Mucosa of rectum (tissue), 2 donors: ENCODE measurements at regions not wholly inside any gene's neighbourhood (a gene's known extent, or its start where the extent isn't known, plus 50 kb on each side); places are given as distances from the start of the nearest gene placed in this dataset.

Experiments
- H3K27ac ChIP-seq, 2 donors: one replicate each; pipeline ENCODE4 v1.7.0; 2013; ENCODE audit warnings: inconsistent platforms in 2 of 2, low read depth in 2 of 2, low read length in 2 of 2
- H3K27me3 ChIP-seq, 2 donors: one replicate each; pipeline ENCODE4 v1.7.0; 2013; ENCODE audit warnings: low read length in 2 of 2; ENCODE audit not compliant: control insufficient read depth in 2 of 2, insufficient read depth in 2 of 2
- H3K36me3 ChIP-seq, 2 donors: one replicate each; pipeline ENCODE4 v1.7.0; 2013; ENCODE audit warnings: low read length in 2 of 2; ENCODE audit not compliant: control insufficient read depth in 2 of 2, insufficient read depth in 2 of 2
- H3K4me1 ChIP-seq, 2 donors: one replicate each; pipeline ENCODE4 v1.7.0; 2013; ENCODE audit warnings: low read length in 2 of 2, mild to moderate bottlenecking in 1 of 2; ENCODE audit not compliant: control insufficient read depth in 2 of 2, insufficient read depth in 2 of 2
- H3K4me3 ChIP-seq, 2 donors: one replicate each; pipeline ENCODE4 v1.7.0; 2013; ENCODE audit warnings: low read length in 2 of 2
- H3K9ac ChIP-seq, 2 donors: one replicate each; pipeline ENCODE4 v1.7.0; 2013; ENCODE audit warnings: low read length in 2 of 2, low read depth in 1 of 2, mild to moderate bottlenecking in 1 of 2
- H3K9me3 ChIP-seq, 2 donors: one replicate each; pipeline ENCODE4 v1.7.0; 2013; ENCODE audit warnings: low read length in 2 of 2; ENCODE audit not compliant: control insufficient read depth in 2 of 2
- donor health status: healthy.
- donor health status: Normal muscosa, but diverticular disease.

GRCh38 chr6:105821027-105821426 is 265.1 kb upstream of the PRDM1 start:
- no peaks in the 10 kb centered on the region for H3K36me3 ChIP-seq
- no peak overlapping the region for H3K27ac ChIP-seq
- H3K27me3 ChIP-seq, result no peaks in the 10 kb centered on the region
- H3K9me3 ChIP-seq, result no peaks in the 10 kb centered on the region
- no peak overlapping the region for H3K9ac ChIP-seq
- no peaks in the 10 kb centered on the region for H3K4me1 ChIP-seq
- H3K4me3 ChIP-seq, result no peak overlapping the region

- Histone ChIP-seq H3K27ac (no peak overlapping the region), H3K9ac (no peak overlapping the region), H3K4me3 (no peak overlapping the region), H3K36me3 (no peaks in the 10 kb centered on the region), H3K27me3 (no peaks in the 10 kb centered on the region), H3K9me3 (no peaks in the 10 kb centered on the region), H3K4me1 (no peaks in the 10 kb centered on the region)
Observed at GRCh38 chr6:105819745-105820144, 266.4 kb upstream of the PRDM1 start.

- H3K4me1 ChIP-seq, result no peaks in the 10 kb centered on the region
- no peak overlapping the region for H3K4me3 ChIP-seq
- H3K9me3 ChIP-seq, result no peaks in the 10 kb centered on the region
- H3K9ac ChIP-seq, result no peak overlapping the region
- no peaks in the 10 kb centered on the region for H3K27me3 ChIP-seq
- no peaks in the 10 kb centered on the region for H3K36me3 ChIP-seq
- no peak overlapping the region for H3K27ac ChIP-seq
Observed at GRCh38 chr6:105818505-105818904, 267.6 kb upstream of the PRDM1 start.

GRCh38 chr6:105817961-105818360 is 268.2 kb upstream of the PRDM1 start:
- no peak overlapping the region for H3K4me3 ChIP-seq
- H3K9ac ChIP-seq, result no peak overlapping the region

GRCh38 chr6:105817370-105817769 is 268.8 kb upstream of the PRDM1 start:
- no peaks in the 10 kb centered on the region for H3K9me3 ChIP-seq
- H3K27me3 ChIP-seq, result no peaks in the 10 kb centered on the region

More at GRCh38 chr6:105817961-105818360, 268.2 kb upstream of the PRDM1 start:
- Histone ChIP-seq H3K27me3 (no peaks in the 10 kb centered on the region), H3K27ac (no peak overlapping the region), H3K4me1 (no peaks in the 10 kb centered on the region), H3K9me3 (no peaks in the 10 kb centered on the region), H3K36me3 (no peaks in the 10 kb centered on the region)

GRCh38 chr6:105816847-105817246 is 269.3 kb upstream of the PRDM1 start:
- no peaks in the 10 kb centered on the region for H3K4me1 ChIP-seq

More at GRCh38 chr6:105817370-105817769, 268.8 kb upstream of the PRDM1 start:
- Histone ChIP-seq H3K9ac (no peak overlapping the region), H3K36me3 (no peaks in the 10 kb centered on the region), H3K4me3 (no peak overlapping the region), H3K27ac (no peak overlapping the region), H3K4me1 (no peaks in the 10 kb centered on the region)

GRCh38 chr6:105815661-105816555 is 270.2 kb upstream of the PRDM1 start:
- Histone ChIP-seq H3K27me3 (no peaks in the 10 kb centered on the region), H3K9me3 (no peaks in the 10 kb centered on the region), H3K4me3 (no peak overlapping the region), H3K4me1 (no peaks in the 10 kb centered on the region), H3K27ac (no peak overlapping the region), H3K36me3 (no peaks in the 10 kb centered on the region), H3K9ac (no peak overlapping the region)

More at GRCh38 chr6:105816847-105817246, 269.3 kb upstream of the PRDM1 start:
- H3K4me3 ChIP-seq, result no peak overlapping the region
- no peaks in the 10 kb centered on the region for H3K9me3 ChIP-seq
- H3K9ac ChIP-seq, result no peak overlapping the region
- H3K27me3 ChIP-seq, result no peaks in the 10 kb centered on the region
- no peak overlapping the region for H3K27ac ChIP-seq
- H3K36me3 ChIP-seq, result no peaks in the 10 kb centered on the region

GRCh38 chr6:105814745-105815536 is 271.2 kb upstream of the PRDM1 start:
- no peaks in the 10 kb centered on the region for H3K27me3 ChIP-seq
- H3K9me3 ChIP-seq, result no peaks in the 10 kb centered on the region
- H3K4me3 ChIP-seq, result no peak overlapping the region
- H3K27ac ChIP-seq, result no peak overlapping the region
- no peaks in the 10 kb centered on the region for H3K36me3 ChIP-seq
- H3K9ac ChIP-seq, result no peak overlapping the region
- peaks cover 4 to 5% of the 10 kb centered on the region in 2 donors for H3K4me1 ChIP-seq

- H3K27me3 ChIP-seq, result no peaks in the 10 kb centered on the region
- peaks cover 4 to 7% of the 10 kb centered on the region in 2 donors for H3K4me1 ChIP-seq
- no peaks in the 10 kb centered on the region for H3K9me3 ChIP-seq
- no peak overlapping the region for H3K4me3 ChIP-seq
- no peak overlapping the region for H3K9ac ChIP-seq
- H3K27ac ChIP-seq, result peak overlapping the region in 1 of 2 donors; percentile 30
- H3K36me3 ChIP-seq, result no peaks in the 10 kb centered on the region
Observed at GRCh38 chr6:105810922-105811482, 275.1 kb upstream of the PRDM1 start.
